ENCODE measurements at regions not wholly inside any gene's neighbourhood (a gene's known extent, or its start where the extent isn't known, plus 50 kb on each side); places are given as distances from the start of the nearest gene placed in this dataset.

- no peak for TF ChIP-seq ZNF274 (IDR thresholded peaks at IDR 0.05; ENCODE audit: low read depth, low read length)
These were observed 355.0 kb upstream of the PCDH20 start for GRCh38 chr13:61770681-61771080.

GRCh38 chr13:61768175-61768574 lies 352.5 kb upstream of the PCDH20 start:
- no peak overlapping the region for H3K4me3 ChIP-seq (ENCODE audit: low read length)
- TF ChIP-seq ZNF274 (IDR thresholded peaks at IDR 0.05; ENCODE audit: low read depth, low read length) = no peak

More at GRCh38 chr13:61770681-61771080, 355.0 kb upstream of the PCDH20 start:
- no peak overlapping the region for H3K4me3 ChIP-seq (ENCODE audit: low read length)

DNA sequence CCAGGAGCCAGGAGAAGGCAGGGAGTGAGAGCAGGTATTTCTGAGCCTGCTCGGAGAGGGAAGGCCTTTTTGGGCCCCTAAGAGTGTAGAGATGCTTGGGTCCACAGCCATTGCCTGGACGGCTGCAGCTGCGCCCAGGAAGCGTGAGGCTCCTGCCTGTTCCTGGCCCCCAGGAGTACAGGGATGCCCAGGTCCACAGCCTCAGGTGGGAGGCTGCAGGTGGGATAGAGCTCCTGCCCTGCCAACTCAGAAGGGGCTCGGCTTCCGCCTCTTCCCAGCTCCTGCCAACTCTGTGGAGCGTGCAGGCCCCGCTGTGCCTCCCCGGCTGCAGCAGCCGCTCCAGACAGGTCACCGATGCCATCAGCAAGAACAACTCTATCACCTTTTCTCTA lies 351.0 kb upstream of the PCDH20 start:
- no peak overlapping the region for H3K4me3 ChIP-seq (ENCODE audit: low read length)
- TF ChIP-seq ZNF274 (IDR thresholded peaks at IDR 0.05; ENCODE audit: low read depth, low read length) = no peak

- no peak for TF ChIP-seq ZNF274 (IDR thresholded peaks at IDR 0.05; ENCODE audit: low read depth, low read length)
These were observed 350.5 kb upstream of the PCDH20 start for GRCh38 chr13:61765940-61766666.

DNA sequence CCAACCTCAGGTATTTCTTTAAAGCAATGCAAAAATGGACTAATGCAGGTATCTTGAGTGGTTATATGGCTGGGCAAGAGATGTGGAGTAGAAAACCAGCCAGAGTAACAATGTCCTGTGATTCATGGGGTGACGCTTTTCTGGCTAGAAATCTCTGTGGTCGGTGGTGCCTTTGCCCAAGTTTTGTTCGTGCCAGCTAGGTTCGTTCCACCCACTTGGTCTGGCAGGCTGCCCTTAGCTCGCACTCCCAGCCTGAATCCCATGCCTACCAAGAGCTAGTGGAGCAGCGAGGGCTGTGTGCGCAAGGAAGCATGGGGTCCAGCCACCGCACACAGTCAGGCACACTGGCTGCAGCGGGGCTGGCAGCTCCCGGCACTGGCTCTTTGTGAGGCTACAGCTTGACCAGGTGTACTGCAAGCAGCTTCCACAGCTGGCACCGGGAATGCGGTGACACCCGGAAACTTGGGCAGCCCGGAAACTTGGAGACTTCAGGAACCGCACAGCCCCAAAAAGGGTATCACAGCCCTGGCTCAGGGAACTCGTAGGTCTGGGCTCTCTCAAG lies 349.6 kb upstream of the PCDH20 start:
- no peak overlapping the region for H3K4me3 ChIP-seq (ENCODE audit: low read length)
- no peak for TF ChIP-seq ZNF274 (IDR thresholded peaks at IDR 0.05; ENCODE audit: low read depth, low read length)

More at GRCh38 chr13:61765940-61766666, 350.5 kb upstream of the PCDH20 start:
- H3K4me3 ChIP-seq (ENCODE audit: low read length) = no peak overlapping the region

DNA sequence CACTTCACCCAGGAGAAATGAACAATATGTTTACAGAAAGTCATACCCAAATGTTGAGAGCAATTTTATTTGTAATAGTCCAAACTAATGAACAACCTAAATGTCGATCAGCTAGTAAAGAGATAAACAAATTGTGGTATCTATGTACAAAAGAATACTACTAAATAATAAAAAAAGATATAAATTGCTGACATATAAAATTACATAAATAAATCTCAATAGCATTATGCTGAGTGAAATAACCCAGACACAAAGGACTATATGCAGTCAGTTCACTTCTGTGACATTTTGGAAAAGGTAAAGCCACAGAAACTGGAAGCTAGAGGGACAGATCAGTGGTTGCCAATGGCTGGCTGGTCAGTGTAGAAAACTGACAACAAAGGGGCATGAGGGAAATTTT lies 346.0 kb upstream of the PCDH20 start:
- H3K4me3 ChIP-seq (ENCODE audit: low read length) = no peak overlapping the region
- TF ChIP-seq ZNF274 (IDR thresholded peaks at IDR 0.05; ENCODE audit: low read depth, low read length) = no peak

DNA sequence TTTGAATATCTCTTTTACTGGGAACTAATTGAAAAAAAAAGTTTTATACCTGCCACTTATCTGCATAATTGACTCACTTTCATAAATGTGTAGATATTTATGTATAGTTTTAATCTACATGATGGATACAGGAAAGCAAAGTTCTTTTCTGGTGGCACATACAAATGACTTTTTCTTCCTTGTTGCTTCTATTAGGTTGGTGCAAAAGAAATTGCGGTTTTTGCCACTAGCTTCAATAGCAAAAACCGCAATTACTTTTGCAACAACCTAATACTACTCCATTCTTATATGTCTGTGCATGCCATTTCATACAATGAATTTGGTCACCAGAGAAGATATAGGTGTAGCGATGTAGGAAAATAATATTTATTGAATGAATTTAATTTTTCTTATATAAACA lies 344.5 kb upstream of the PCDH20 start:
- TF ChIP-seq ZNF274 (IDR thresholded peaks at IDR 0.05; ENCODE audit: low read depth, low read length) = no peak
- H3K4me3 ChIP-seq (ENCODE audit: low read length) = no peak overlapping the region

DNA sequence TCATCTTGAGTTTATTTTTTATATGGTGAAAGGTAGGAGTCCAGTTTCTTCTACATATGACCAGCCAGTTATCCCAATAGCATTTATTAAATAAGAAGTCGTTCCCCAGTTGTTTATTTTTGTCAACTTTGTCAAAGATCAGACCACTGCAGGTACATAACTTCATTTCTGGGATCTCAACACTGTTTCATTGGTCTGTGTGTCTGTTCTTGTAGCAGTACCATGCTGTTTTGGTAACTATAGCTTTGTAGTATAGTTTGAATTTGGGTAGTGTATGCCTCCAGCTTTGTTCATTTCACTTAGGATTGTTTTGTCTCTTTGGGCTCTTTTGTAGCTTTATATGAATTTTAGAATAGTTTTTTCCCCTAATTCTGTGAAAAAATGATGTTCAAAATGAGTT lies 340.4 kb upstream of the PCDH20 start:
- TF ChIP-seq ZNF274 (IDR thresholded peaks at IDR 0.05; ENCODE audit: low read depth, low read length) = no peak
- H3K4me3 ChIP-seq (ENCODE audit: low read length) = no peak overlapping the region

DNA sequence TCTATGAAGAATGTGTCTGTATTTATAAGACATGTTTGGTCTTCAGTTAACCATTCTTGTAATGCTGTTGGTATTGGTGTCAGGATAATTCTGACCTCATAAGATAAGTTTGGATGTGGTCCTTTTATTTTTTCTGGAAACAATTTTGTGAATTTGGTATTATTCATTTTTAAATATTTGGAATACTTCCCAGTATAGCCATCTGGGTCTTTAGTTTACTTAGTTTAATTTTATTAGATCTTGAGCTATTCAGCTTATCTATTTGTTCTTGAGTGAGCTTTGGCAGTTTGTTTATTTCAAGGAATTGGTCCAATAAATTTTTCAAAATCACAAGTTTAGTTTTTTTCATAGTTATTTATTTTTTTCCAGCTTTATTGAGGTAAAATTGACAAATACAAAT lies 335.4 kb upstream of the PCDH20 start:
- no peak for TF ChIP-seq ZNF274 (IDR thresholded peaks at IDR 0.05; ENCODE audit: low read depth, low read length)
- no peak overlapping the region for H3K4me3 ChIP-seq (ENCODE audit: low read length)

DNA sequence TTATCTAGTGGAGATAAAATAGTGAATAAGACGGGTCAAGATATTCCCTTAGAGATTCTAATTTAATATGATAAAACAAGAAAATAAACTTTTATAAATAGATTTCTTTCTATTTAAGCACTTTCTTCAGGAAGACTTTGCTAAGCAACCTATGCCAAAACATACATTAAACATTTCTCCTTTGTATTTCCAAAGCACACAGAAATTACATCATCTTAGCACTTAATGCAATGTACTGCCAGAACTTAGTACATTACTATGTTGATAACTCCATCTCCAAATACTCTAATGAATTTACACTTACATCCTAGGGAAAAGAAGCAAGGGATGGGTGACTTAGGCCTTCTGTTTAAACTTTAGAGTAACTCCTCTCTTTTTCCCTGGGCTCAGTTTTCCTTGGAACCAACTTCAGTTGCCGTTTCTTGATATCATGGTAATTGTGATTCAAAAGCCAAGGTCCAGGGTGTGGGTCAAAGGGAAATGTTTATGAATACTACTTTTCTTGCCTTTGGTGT lies 322.6 kb upstream of the PCDH20 start:
- no peak for TF ChIP-seq ZNF274 (IDR thresholded peaks at IDR 0.05; ENCODE audit: low read depth, low read length)
- no peak overlapping the region for H3K4me3 ChIP-seq (ENCODE audit: low read length)

GRCh38 chr13:61734683-61735082 lies 319.0 kb upstream of the PCDH20 start:
- no peak overlapping the region for H3K4me3 ChIP-seq (ENCODE audit: low read length)
- no peak for TF ChIP-seq ZNF274 (IDR thresholded peaks at IDR 0.05; ENCODE audit: low read depth, low read length)

DNA sequence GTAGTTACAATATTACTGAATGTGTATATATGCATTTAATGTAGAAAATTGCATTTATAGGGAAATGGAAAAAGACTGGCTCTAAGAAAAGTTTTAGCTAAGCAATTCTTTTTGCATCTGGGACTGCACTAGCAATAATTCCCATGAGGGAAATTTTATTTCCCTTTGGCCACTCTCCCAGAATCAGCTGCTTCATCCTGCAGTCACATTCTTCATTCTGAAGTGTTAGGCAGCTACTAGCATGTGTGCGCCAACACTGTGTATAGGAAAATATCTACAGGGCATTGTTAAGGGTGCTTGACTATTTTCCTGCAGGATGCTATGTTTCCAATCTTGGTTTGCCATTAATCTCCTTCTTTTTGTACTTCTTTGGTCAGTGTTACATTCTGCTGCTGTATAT lies 312.8 kb upstream of the PCDH20 start:
- no peak for TF ChIP-seq ZNF274 (IDR thresholded peaks at IDR 0.05; ENCODE audit: low read depth, low read length)
- no peak overlapping the region for H3K4me3 ChIP-seq (ENCODE audit: low read length)

DNA sequence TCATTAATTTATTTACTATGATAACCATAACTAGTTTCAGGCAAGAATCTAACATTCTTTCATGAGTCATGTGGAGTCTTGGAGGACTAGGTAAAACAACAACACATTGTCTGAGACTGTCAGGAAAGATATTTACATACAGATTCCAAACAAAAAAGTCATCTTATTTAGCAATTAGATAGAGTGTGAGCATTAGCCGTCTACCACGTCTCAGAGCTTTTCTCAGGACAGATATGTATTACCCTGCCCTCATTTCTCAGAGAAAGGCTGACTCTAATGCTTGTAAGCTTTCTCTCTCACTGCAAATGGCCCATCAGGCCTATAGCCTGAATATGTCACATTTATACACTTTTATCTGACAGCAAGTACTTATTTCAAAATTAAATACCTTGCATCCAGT lies 312.1 kb upstream of the PCDH20 start:
- no peak for TF ChIP-seq ZNF274 (IDR thresholded peaks at IDR 0.05; ENCODE audit: low read depth, low read length)
- no peak overlapping the region for H3K4me3 ChIP-seq (ENCODE audit: low read length)

- H3K4me3 ChIP-seq (ENCODE audit: low read length) = no peak overlapping the region
- no peak for TF ChIP-seq ZNF274 (IDR thresholded peaks at IDR 0.05; ENCODE audit: low read depth, low read length)
These were observed 310.2 kb upstream of the PCDH20 start for GRCh38 chr13:61725806-61726205.

- no peak for TF ChIP-seq ZNF274 (IDR thresholded peaks at IDR 0.05; ENCODE audit: low read depth, low read length)
These were observed 306.5 kb upstream of the PCDH20 start for GRCh38 chr13:61722119-61722518.

More at GRCh38 chr13:61722119-61722518, 306.5 kb upstream of the PCDH20 start:
- H3K4me3 ChIP-seq (ENCODE audit: low read length) = no peak overlapping the region
